Adrenal gland (tissue), 9 donors: ENCODE measurements at regions not wholly inside any gene's neighbourhood (a gene's known extent, or its start where the extent isn't known, plus 50 kb on each side); places are given as distances from the start of the nearest gene placed in this dataset.

Source experiments
- DNase-seq, 7 donors: peaks; one replicate each; pipeline ENCODE4 v3.0.0-alpha.2; 2019 to 2020
- H3K27ac ChIP-seq, 5 donors: fragments of 200-600 bp; sonication (generic) in 4 of 5; 1 replicate in 3 of 5; 2 replicates in 2 of 5; pipeline versions ENCODE4 v1.5.1 to v1.8.0; 2016 to 2020; ENCODE audit warnings: mild to moderate bottlenecking in 1 of 5
- H3K27me3 ChIP-seq: fragments of 200-600 bp; 2 replicates; pipeline ENCODE4 v1.8.0; 2021
- H3K36me3 ChIP-seq, 2 donors: fragments of 200-600 bp; replicated peaks in 1 of 2; 1 replicate in 1 of 2; 2 replicates in 1 of 2; pipeline versions ENCODE4 v1.5.1 to v1.8.0; 2018 to 2022
- H3K4me1 ChIP-seq, 2 donors: fragments of 200-600 bp; replicated peaks in 1 of 2; 1 replicate in 1 of 2; 2 replicates in 1 of 2; pipeline versions ENCODE4 v1.5.1 to v1.8.0; 2018 to 2021
- H3K4me3 ChIP-seq, 4 donors: fragments of 200-600 bp; sonication (generic) in 3 of 4; one replicate each; pipeline ENCODE4 v1.5.1; 2016 to 2018
- H3K9me3 ChIP-seq, 3 donors: fragments of 200-600 bp; sonication (generic) in 1 of 3; replicated peaks in 1 of 3; 1 replicate in 2 of 3; 2 replicates in 1 of 3; pipeline versions ENCODE4 v1.5.1 to v1.8.0; 2016 to 2021
- CTCF ChIP-seq, 6 experiments: fragments of 450-650 bp in 4 of 6; fragments of 200-600 bp in 2 of 6; sonication (generic) in 1 of 6; IDR thresholded peaks; 1 replicate in 5 of 6; 2 replicates in 1 of 6; pipeline versions ENCODE4 v1.5.1 to v1.8.0; 2016 to 2021; ENCODE audit warnings: antibody characterized with exemption in 6 of 6, mild to moderate bottlenecking in 2 of 6, moderate library complexity in 1 of 6
- POLR2A ChIP-seq, 2 donors: fragments of 450-650 bp; IDR thresholded peaks; one replicate each; pipeline ENCODE4 v1.6.1; 2017; ENCODE audit warnings: antibody characterized with exemption in 2 of 2, mild to moderate bottlenecking in 2 of 2, moderate library complexity in 1 of 2
- WGBS, 4 donors: extraction: QIAGEN DNeasy Blood & Tissue Kit in 2 of 4; methylation state at CpG; one replicate each; pipeline versions ENCODE4 v1.1.5 to v1.1.7; 2013 to 2017; 5-methylcytosine and 5-hydroxymethylcytosine counted together
- intact Hi-C, 2 donors: fragments of 100-400 bp; cut with DNase I; formaldehyde crosslinking; loops; one replicate each; pipeline versions ENCODE4 v1.14.1 to v1.15.0; 2022 to 2023
- donor health status: healthy with polysubstance abuse.
- donor health status: Bipolar disorder and iron deficiency.
- donor health status: DM: yes; HTN: yes; CAD: no.
- donor health status: DM: no; HTN: no; CAD: no.
- donor health status: DM: no; HTN: no; CAD: no.

GRCh38 chr1:199122085-199122484 lies 483.2 kb downstream of the PTPRC start:
- H3K27me3 ChIP-seq = no peaks in the 10 kb centered on the region
- 68 to 78% (median 75%) methylated on average over 2 of the region's 2 CpGs for WGBS, 4 donors
- no peak overlapping the region for H3K27ac ChIP-seq
- no peaks in the 10 kb centered on the region for H3K9me3 ChIP-seq
- no peaks in the 10 kb centered on the region for H3K36me3 ChIP-seq
- intact Hi-C loops = no loop called here
- no peak overlapping the region for H3K4me3 ChIP-seq
- no peaks in the 10 kb centered on the region for H3K4me1 ChIP-seq
- no peak for DNase-seq
- TF ChIP-seq POLR2A (IDR thresholded peaks at IDR 0.05) = no peak
- no peak for TF ChIP-seq CTCF (IDR thresholded peaks at IDR 0.05)

GRCh38 chr1:199122532-199123311 lies 483.9 kb downstream of the PTPRC start:
- no peak overlapping the region for H3K27ac ChIP-seq
- TF ChIP-seq POLR2A (IDR thresholded peaks at IDR 0.05) (no peak), CTCF (IDR thresholded peaks at IDR 0.05) (no peak)
- H3K9me3 ChIP-seq = no peaks in the 10 kb centered on the region
- DNase-seq = no peak
- H3K4me3 ChIP-seq = no peak overlapping the region
- H3K36me3 ChIP-seq = no peaks in the 10 kb centered on the region
- H3K27me3 ChIP-seq = no peaks in the 10 kb centered on the region
- intact Hi-C loops = no loop called here
- H3K4me1 ChIP-seq = no peaks in the 10 kb centered on the region

- H3K4me1 ChIP-seq = no peaks in the 10 kb centered on the region
- WGBS, 4 donors = 89 to 93% (median 90%) methylated on average over 4 of the region's 4 CpGs
- H3K27me3 ChIP-seq = no peaks in the 10 kb centered on the region
- H3K27ac ChIP-seq = no peak overlapping the region
- intact Hi-C loops = no loop called here
- no peak for DNase-seq
- TF ChIP-seq POLR2A (IDR thresholded peaks at IDR 0.05) (no peak), CTCF (IDR thresholded peaks at IDR 0.05) (no peak)
- no peaks in the 10 kb centered on the region for H3K9me3 ChIP-seq
- H3K36me3 ChIP-seq = no peaks in the 10 kb centered on the region
- H3K4me3 ChIP-seq = no peak overlapping the region
Measured at GRCh38 chr1:199123615-199124014, 484.8 kb downstream of the PTPRC start.

GRCh38 chr1:199124351-199124750 lies 485.5 kb downstream of the PTPRC start:
- Histone ChIP-seq H3K27ac (no peak overlapping the region), H3K4me1 (no peaks in the 10 kb centered on the region), H3K9me3 (no peaks in the 10 kb centered on the region), H3K4me3 (no peak overlapping the region), H3K27me3 (no peaks in the 10 kb centered on the region), H3K36me3 (no peaks in the 10 kb centered on the region)
- intact Hi-C loops = no loop called here
- 63 to 76% (median 69%) methylated on average over 1 of the region's 1 CpG for WGBS, 4 donors
- DNase-seq = no peak
- no peak for TF ChIP-seq CTCF (IDR thresholded peaks at IDR 0.05)
- no peak for TF ChIP-seq POLR2A (IDR thresholded peaks at IDR 0.05)
